GM18951 (cell line): ENCODE measurements at regions not wholly inside any gene's neighbourhood (a gene's known extent, or its start where the extent isn't known, plus 50 kb on each side); places are given as distances from the start of the nearest gene placed in this dataset.
"Not testable (repeated sequence)": the region's sequence is repeated elsewhere in the genome, so short reads cannot be mapped to it uniquely, and the experiment has no call there.

Experiments used
- POLR2A ChIP-seq: IDR thresholded peaks from 4 replicates; pipeline ENCODE4 v1.6.1; 2011; ENCODE audit warnings: mild to moderate bottlenecking; ENCODE audit not compliant: insufficient read length, insufficient read depth; ENCODE audit errors: extremely low read depth
- in situ Hi-C: fragments of 300-500 bp; cut with MboI; formaldehyde crosslinking; loops from one replicate; pipeline ENCODE4 v1.12.0; 2022; ENCODE audit warnings: low sequenced_read_pairs, mixed read lengths, inconsistent platforms; ENCODE audit not compliant: unreplicated experiment

GRCh38 chr5:152184266-152184665 is 220.8 kb downstream of the NMUR2 start:
- TF ChIP-seq POLR2A = no peak
- in situ Hi-C loops = no loop called here

- in situ Hi-C loops = no loop called here
- no peak for TF ChIP-seq POLR2A
Observed at GRCh38 chr5:152181461-152181860, 223.6 kb downstream of the NMUR2 start.

DNA sequence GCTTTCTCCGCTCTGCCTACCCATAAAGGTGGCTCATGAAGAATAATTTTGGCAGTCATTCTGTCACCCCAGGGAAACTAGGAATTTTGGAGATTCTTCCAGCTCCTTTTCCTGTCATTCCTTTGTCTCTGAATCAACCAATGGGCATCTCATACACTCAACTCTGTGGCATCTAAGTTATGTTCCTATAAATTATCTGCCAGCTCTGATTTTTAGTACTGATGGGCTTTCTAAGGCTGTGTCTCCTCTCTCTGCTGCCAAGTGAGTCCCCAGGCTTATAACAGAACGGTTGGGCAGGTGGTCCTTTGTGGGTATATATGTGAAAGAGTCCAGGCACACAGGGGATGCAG is 226.8 kb downstream of the NMUR2 start:
- in situ Hi-C loops = no loop called here

GRCh38 chr5:152177626-152178349 is 227.3 kb downstream of the NMUR2 start:
- no peak for TF ChIP-seq POLR2A

More for the DNA sequence above, 226.8 kb downstream of the NMUR2 start:
- no peak for TF ChIP-seq POLR2A

GRCh38 chr5:152171888-152172287 is 233.2 kb downstream of the NMUR2 start:
- no peak for TF ChIP-seq POLR2A
- in situ Hi-C loops = no loop called here

More at GRCh38 chr5:152177626-152178349, 227.3 kb downstream of the NMUR2 start:
- in situ Hi-C loops = no loop called here

DNA sequence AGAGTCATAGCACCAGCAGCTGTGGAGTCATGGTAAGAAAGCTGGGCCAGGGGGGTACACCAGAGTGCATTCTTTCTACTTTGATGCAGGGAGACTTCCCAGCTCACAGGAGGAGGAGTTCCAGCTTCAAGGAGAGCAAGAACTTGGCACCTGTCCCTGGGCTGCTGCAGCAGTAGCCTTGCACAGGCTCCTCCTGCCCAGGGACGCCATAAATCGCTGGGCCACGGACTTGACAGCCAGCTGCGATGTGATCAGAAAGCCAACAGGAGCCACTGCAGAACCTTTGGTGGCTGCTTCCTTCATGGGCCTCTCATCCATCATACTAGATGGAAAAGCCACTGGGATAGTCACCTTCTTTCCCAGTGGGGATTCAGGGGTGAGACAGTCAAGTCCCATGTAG is 234.7 kb downstream of the NMUR2 start:
- in situ Hi-C loops = no loop called here
- no peak for TF ChIP-seq POLR2A

- no peak for TF ChIP-seq POLR2A
Observed at GRCh38 chr5:152164860-152165259, 240.2 kb upstream of the GLRA1 start.

GRCh38 chr5:152159894-152160293 is 235.2 kb upstream of the GLRA1 start:
- in situ Hi-C loops = not testable (repeated sequence)

More at GRCh38 chr5:152164860-152165259, 240.2 kb upstream of the GLRA1 start:
- in situ Hi-C loops = no loop called here

GRCh38 chr5:152154452-152154851 is 229.8 kb upstream of the GLRA1 start:
- in situ Hi-C loops = not testable (repeated sequence)

DNA sequence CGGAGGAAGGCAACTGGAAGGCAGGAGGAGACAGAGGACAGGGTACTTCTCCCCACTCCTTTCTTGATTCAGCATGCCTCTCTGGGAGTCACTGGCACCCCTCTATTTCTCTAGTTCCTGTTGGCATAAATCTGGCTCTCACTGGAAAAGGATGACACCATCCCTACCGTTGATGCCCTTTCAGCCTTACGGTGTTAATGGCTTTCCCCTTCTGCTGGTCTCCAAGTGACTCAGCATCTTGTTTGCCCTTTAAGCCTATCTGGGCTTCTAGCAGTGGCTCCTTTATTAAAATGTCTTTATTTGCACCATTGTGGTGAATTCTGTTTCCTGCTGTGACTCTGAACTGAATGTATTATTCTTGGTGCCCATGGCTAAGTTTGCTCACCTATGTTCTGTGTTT is 227.3 kb upstream of the GLRA1 start:
- TF ChIP-seq POLR2A = no peak
- in situ Hi-C loops = no loop called here

GRCh38 chr5:152151113-152151512 is 226.5 kb upstream of the GLRA1 start:
- no peak for TF ChIP-seq POLR2A
- in situ Hi-C loops = no loop called here

DNA sequence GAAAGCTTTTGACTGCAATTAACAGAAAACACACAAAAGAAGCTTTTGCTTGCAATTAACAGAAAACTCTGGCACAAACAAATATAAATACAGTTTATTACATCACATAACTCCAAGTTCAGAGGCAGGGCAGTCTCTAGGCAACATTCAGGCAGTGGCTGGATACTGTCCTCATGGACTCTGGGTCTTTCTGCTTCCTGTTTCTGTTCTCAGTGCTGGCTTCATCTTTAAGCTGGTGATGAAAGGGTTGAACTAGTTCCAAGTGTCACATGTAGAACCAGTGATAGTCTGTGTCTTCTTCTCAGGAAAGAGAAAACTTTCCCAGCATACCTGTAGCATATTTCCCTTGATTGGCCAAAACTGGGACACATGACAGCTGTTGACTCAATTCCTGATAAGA is 222.6 kb upstream of the GLRA1 start:
- TF ChIP-seq POLR2A = no peak
- in situ Hi-C loops = loop anchor here (10.0 kb wide), 1 partner anchor 322 kb away; no protein-coding TSS in a partner anchor

DNA sequence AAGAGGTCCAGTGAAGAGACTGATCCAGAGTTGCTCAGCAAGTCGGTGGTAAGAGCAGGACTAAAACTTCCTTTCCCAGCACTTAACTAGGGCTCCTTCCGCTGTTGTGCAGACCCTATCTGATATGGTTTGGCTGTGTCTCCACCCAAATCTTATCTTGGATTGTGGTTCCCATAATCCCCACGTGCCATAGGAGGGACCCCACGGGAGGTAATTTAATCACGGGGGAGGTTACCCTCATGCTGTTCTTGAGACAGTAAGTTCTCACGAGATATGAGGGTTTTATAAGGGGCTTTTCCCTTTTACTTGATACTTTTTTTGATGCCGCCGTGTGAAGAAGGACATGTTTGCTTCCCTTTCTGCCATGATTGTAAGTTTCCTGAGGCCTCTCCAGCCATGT is 221.9 kb upstream of the GLRA1 start:
- in situ Hi-C loops = loop anchor here (10.0 kb wide), 1 partner anchor 322 kb away; no protein-coding TSS in a partner anchor
- no peak for TF ChIP-seq POLR2A

DNA sequence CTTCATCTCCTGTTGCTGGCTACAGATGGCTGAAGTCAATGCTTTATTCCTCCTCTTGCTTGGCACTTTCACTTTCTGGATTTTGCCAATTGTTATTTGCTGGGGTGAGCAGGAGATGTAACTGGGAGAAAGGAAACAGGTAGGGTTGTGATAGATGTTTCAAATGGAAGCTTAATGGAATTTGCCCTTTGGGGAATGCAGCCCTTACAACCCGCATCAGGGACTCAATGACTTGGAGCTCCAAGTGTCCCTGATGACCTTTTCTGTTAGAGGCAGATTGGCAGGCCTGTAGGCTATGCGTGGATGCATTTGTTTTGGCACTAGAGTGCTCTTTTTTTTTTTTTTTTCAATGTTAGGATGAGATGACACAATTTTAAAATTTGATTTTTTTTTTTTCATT is 219.9 kb upstream of the GLRA1 start:
- no peak for TF ChIP-seq POLR2A
- in situ Hi-C loops = loop anchor here (10.0 kb wide), 1 partner anchor 320 kb away; no protein-coding TSS in a partner anchor
